ENCODE measurements at regions not wholly inside any gene's neighbourhood (a gene's known extent, or its start where the extent isn't known, plus 50 kb on each side); places are given as distances from the start of the nearest gene placed in this dataset.

DNA sequence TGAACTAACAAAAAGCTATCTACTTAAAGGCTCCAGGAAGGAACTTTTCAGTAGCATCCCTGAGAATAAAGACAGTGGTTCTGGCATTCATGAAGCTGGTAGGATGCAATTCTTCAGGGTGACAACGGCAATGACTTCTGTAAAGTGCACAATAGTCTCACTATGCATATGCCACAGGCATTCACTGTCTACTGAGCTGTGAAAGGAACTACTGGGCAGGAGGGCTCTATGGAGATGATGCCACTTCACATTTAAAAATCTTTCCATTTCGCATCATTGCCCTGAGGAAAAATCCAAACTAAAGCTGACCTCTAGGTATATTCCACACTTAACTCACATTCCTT is 2020.6 kb upstream of the PCDH20 start:
- Mint-ChIP-seq H3K4me3 (no peak overlapping the region), H3K4me1 (peaks cover 3 to 9% of the 10 kb centered on the region in 2 experiments; a peak in 2 of 4 replicates), H3K9me3 (no peaks in the 10 kb centered on the region), H3K27ac (no peak overlapping the region), H3K36me3 (ENCODE audit: insufficient read depth in 1 of 3, low read depth in 3 of 3) (no peaks in the 10 kb centered on the region; a peak in 2 of 7 replicates), H3K27me3 (ENCODE audit: low read depth) (no peaks in the 10 kb centered on the region)
- no peak overlapping the region for H3K14ac ChIP-seq (ENCODE audit: insufficient read depth, low read length)
- H2BK5ac ChIP-seq (ENCODE audit: insufficient read length, low read length): no peak overlapping the region
- no CpG with 5 or more reads among the region's 2 CpGs for WGBS (ENCODE audit: extremely low coverage, insufficient read length, low lambda C conversion rate)
- TF ChIP-seq, protein P1, sequence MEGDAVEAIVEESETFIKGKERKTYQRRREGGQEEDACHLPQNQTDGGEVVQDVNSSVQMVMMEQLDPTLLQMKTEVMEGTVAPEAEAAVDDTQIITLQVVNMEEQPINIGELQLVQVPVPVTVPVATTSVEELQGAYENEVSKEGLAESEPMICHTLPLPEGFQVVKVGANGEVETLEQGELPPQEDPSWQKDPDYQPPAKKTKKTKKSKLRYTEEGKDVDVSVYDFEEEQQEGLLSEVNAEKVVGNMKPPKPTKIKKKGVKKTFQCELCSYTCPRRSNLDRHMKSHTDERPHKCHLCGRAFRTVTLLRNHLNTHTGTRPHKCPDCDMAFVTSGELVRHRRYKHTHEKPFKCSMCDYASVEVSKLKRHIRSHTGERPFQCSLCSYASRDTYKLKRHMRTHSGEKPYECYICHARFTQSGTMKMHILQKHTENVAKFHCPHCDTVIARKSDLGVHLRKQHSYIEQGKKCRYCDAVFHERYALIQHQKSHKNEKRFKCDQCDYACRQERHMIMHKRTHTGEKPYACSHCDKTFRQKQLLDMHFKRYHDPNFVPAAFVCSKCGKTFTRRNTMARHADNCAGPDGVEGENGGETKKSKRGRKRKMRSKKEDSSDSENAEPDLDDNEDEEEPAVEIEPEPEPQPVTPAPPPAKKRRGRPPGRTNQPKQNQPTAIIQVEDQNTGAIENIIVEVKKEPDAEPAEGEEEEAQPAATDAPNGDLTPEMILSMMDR (conservative IDR thresholded peaks at IDR 0.05): no peak
- H3T11ph ChIP-seq (ENCODE audit: low read length): no peak overlapping the region
- H3K9me3 ChIP-seq (ENCODE audit: control insufficient read depth, low read depth, low read length): no peaks in the 10 kb centered on the region
- H3K23ac ChIP-seq (ENCODE audit: insufficient read length, low read depth, low read length): no peak overlapping the region
- H2AFZ ChIP-seq (ENCODE audit: low read length): no peak overlapping the region
- no peaks in the 10 kb centered on the region for H3K27me3 ChIP-seq (ENCODE audit: insufficient read depth, low read length)
- H3K4me2 ChIP-seq (ENCODE audit: insufficient read depth, insufficient read length, low read length): no peak overlapping the region
- H3K4ac ChIP-seq (ENCODE audit: low read depth, low read length): no peak overlapping the region
- H4K91ac ChIP-seq (ENCODE audit: insufficient read length, low read depth, low read length): no peak overlapping the region
- no peak overlapping the region for H4K8ac ChIP-seq (replicated peaks; ENCODE audit: insufficient read length, low read depth, low read length)
- H4K5ac ChIP-seq (ENCODE audit: insufficient read length, low read depth, low read length): no peak overlapping the region
- no peaks in the 10 kb centered on the region for H4K20me1 ChIP-seq (ENCODE audit: control insufficient read depth, insufficient read depth, insufficient read length)
- H3K18ac ChIP-seq (ENCODE audit: insufficient read length, low read depth, low read length): no peak overlapping the region
- no peak overlapping the region for H3K27ac ChIP-seq (ENCODE audit: insufficient read length, low read depth, low read length)
- H2BK120ac ChIP-seq (ENCODE audit: low read depth, low read length, poor library complexity, severe bottlenecking): no peak overlapping the region
- no peaks in the 10 kb centered on the region for H3K4me1 ChIP-seq (ENCODE audit: insufficient read depth, low read length)
- H3K9ac ChIP-seq (ENCODE audit: extremely low read depth, insufficient read length, low read length): no peak overlapping the region
- no peak overlapping the region for H2BK20ac ChIP-seq (ENCODE audit: low read depth, low read length, poor library complexity, severe bottlenecking)
- H2AK5ac ChIP-seq (ENCODE audit: insufficient read length, low read length): no peak overlapping the region
- H3K79me1 ChIP-seq (ENCODE audit: insufficient read depth, low read depth, low read length, poor library complexity, severe bottlenecking): no peaks in the 10 kb centered on the region
- no peak overlapping the region for H2BK15ac ChIP-seq (ENCODE audit: low read depth, low read length)
- no peak for DNase-seq
- H3K56ac ChIP-seq (ENCODE audit: insufficient read length, low read depth, low read length): no peak overlapping the region
- H3K23me2 ChIP-seq (ENCODE audit: insufficient read length, low read depth, low read length, poor library complexity, severe bottlenecking): no peaks in the 10 kb centered on the region
- H2BK12ac ChIP-seq (ENCODE audit: insufficient read length, low read depth, low read length): no peak overlapping the region
- H3K79me2 ChIP-seq (ENCODE audit: insufficient read depth, low read length): no peaks in the 10 kb centered on the region
